ENCODE measurements at regions not wholly inside any gene's neighbourhood (a gene's known extent, or its start where the extent isn't known, plus 50 kb on each side); places are given as distances from the start of the nearest gene placed in this dataset.
A peak's percentile ranks its signal among the peaks of the same experiment; 100 is the strongest.
"Not testable (repeated sequence)": the region's sequence is repeated elsewhere in the genome, so short reads cannot be mapped to it uniquely, and the experiment has no call there.

GRCh38 chr2:217366266-217366895 lies 506.5 kb upstream of the TNP1 start:
- no peak for DNase-seq (ENCODE audit: low spot score)

- DNase-seq (ENCODE audit: low spot score), result no peak
Measured at GRCh38 chr2:217365656-217366055, 505.8 kb upstream of the TNP1 start.

- no peak for DNase-seq (ENCODE audit: low spot score)
Measured at GRCh38 chr2:217364224-217364623, 504.4 kb upstream of the TNP1 start.

GRCh38 chr2:217363470-217363869 lies 503.6 kb upstream of the TNP1 start:
- no peak for DNase-seq (ENCODE audit: low spot score)

GRCh38 chr2:217362710-217363109 lies 502.8 kb upstream of the TNP1 start:
- DNase-seq (ENCODE audit: low spot score), result no peak

- no peak for DNase-seq (ENCODE audit: low spot score)
Measured at GRCh38 chr2:217362286-217362685, 502.4 kb upstream of the TNP1 start.

GRCh38 chr2:217361483-217361880 lies 501.6 kb upstream of the TNP1 start:
- DNase-seq (ENCODE audit: low spot score), result no peak

- peak; percentile 77 for DNase-seq (ENCODE audit: low spot score)
Measured at GRCh38 chr2:217360781-217361482, 501.1 kb upstream of the TNP1 start.

- no peak for DNase-seq (ENCODE audit: low spot score)
Measured at GRCh38 chr2:217360111-217360510, 500.2 kb upstream of the TNP1 start.

- DNase-seq (ENCODE audit: low spot score), result no peak
Measured at GRCh38 chr2:217357886-217358620, 498.2 kb upstream of the TNP1 start.

GRCh38 chr2:217356781-217357180 lies 496.9 kb upstream of the TNP1 start:
- peak; percentile 8 for DNase-seq (ENCODE audit: low spot score)

- no peak for DNase-seq (ENCODE audit: low spot score)
Measured at GRCh38 chr2:217356142-217356541, 496.3 kb upstream of the TNP1 start.

GRCh38 chr2:217353591-217353990 lies 493.7 kb upstream of the TNP1 start:
- DNase-seq (ENCODE audit: low spot score), result no peak

GRCh38 chr2:217351378-217351777 lies 491.5 kb upstream of the TNP1 start:
- no peak for DNase-seq (ENCODE audit: low spot score)

GRCh38 chr2:217349251-217349650 lies 489.4 kb upstream of the TNP1 start:
- no peak for DNase-seq (ENCODE audit: low spot score)

- not testable (repeated sequence) for DNase-seq (ENCODE audit: low spot score)
Measured at GRCh38 chr2:217347630-217348029, 487.8 kb upstream of the TNP1 start.

GRCh38 chr2:217346043-217346442 lies 486.2 kb upstream of the TNP1 start:
- not testable (repeated sequence) for DNase-seq (ENCODE audit: low spot score)

GRCh38 chr2:217340899-217341298 lies 481.0 kb upstream of the TNP1 start:
- no peak for DNase-seq (ENCODE audit: low spot score)

- no peak for DNase-seq (ENCODE audit: low spot score)
Measured at GRCh38 chr2:217340176-217340575, 480.3 kb upstream of the TNP1 start.

- no peak for DNase-seq (ENCODE audit: low spot score)
Measured at GRCh38 chr2:217339753-217340152, 479.9 kb upstream of the TNP1 start.

- peak; percentile 55 for DNase-seq (ENCODE audit: low spot score)
Measured at GRCh38 chr2:217338306-217338916, 478.5 kb upstream of the TNP1 start.

GRCh38 chr2:217337771-217338170 lies 477.9 kb upstream of the TNP1 start:
- DNase-seq (ENCODE audit: low spot score), result no peak

GRCh38 chr2:217336694-217337093 lies 476.8 kb upstream of the TNP1 start:
- no peak for DNase-seq (ENCODE audit: low spot score)

Data from AG08396 (cell line).